GM18517 (cell line): ENCODE measurements at regions not wholly inside any gene's neighbourhood (a gene's known extent, or its start where the extent isn't known, plus 50 kb on each side); places are given as distances from the start of the nearest gene placed in this dataset.
"Not testable (repeated sequence)": the region's sequence is repeated elsewhere in the genome, so short reads cannot be mapped to it uniquely, and the experiment has no call there.

Experiments used
- ATAC-seq: cut with Tn5 transposase; IDR thresholded peaks from one replicate; pipeline ENCODE4 v1.9.1; 2021; ENCODE audit warnings: mild to moderate bottlenecking, moderate library complexity; ENCODE audit not compliant: unreplicated experiment

DNA sequence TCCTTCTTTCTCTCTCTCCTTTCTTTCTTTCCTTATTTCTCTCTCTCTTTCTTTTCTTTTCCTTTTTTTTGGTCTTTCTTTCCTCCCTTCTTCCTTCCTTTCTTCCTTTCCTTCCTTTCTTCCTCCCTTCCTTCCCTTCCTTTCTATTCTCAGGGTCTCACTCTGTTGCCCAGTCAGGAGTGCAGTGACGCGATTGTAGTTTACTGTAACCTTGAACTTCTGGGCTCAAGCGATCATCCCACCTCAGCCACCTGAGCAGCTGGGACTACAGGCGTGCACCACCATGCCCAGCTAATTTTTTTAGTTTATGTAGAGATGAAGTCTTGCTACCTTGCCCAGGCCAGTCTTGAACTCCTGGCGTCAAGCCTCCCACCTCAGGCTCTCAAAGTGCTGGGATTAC lies 83.8 kb upstream of the PPM1B start:
- ATAC-seq: no peak

DNA sequence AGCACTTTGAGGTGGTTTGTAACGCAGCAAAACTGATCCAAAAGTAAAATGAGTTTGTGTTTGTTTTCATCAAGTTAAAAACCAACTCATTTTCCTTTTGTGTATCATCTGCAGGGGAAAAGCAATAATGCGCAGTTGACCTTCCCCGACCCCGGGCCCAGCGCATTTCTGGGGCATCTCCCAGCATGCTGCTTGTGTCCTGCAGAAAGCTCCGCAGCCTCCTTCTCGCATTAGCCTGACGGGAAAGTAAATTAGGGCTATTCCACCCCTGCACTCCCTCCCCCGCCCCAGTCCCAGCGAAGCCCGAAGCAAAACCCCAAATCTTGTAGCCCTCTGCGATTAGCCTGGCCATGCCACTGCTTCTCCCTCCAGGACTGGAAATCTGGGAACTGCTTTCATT lies 82.0 kb upstream of the PPM1B start:
- ATAC-seq: no peak

DNA sequence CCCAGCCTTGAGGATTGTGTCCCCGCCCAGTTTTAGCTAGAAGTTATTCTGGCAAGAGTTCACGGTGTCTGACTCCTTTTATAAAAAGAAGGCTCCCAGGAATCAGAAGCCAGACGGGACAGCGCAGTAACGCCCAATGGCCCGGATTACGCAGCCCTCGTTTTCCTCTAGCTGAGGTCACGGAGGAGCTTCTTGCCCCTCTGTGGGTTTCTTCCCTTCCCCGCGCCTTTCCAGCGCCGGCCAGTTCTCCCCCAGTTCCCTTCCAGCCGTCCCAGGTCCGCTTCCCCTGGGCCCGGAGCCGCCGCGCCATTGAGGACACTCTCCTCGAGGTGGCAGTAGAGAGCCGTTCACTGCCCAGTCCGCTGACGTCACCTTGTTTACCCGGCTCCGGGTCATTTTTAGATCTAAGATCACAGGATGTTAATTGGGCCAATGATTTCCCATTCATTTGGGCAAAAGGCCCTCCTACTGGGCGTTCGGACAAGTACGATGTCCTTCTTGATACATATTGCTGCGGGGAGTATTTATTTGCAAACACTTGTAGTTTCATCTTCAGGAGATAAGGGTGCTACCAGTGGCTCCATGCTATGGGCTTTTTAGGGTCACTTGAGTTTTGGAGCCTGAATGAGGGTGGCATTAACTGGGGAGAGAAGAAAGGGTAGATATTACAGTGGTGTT lies 81.5 kb upstream of the PPM1B start:
- ATAC-seq: peak; percentile 65

GRCh38 chr2:44087714-44088092 lies 81.0 kb upstream of the PPM1B start:
- ATAC-seq: no peak

- not testable (repeated sequence) for ATAC-seq
Observed at GRCh38 chr2:44092519-44092918, 76.2 kb upstream of the PPM1B start.

- ATAC-seq: no peak
Observed at GRCh38 chr2:44093970-44094369, 74.7 kb upstream of the PPM1B start.

DNA sequence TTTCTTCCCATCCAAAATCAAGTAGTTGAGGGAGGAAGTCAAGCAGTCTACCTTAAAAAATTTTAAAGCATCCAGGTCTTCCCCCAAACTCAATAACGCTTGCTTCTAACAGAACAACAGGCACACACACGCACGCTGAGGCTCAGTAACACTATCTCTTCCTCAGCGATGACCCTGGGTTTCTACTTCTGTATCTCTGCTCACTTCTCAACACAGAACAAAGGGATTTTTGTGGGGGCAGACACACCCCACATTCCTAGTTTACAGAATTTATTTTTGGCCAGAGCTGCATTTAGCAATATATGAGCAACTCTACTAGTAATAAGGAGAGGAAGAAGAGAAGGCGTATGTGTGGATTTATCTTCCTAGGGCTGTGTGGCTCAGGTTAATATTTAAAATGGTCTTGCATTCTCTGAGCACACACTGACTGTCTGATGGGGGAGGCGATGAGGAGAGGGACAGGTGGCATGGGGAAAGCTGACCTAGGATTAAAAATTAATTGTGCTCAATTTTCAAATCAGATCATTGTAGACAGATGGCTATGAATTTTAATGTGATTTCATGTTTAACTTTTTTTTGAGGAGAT lies 71.3 kb upstream of the PPM1B start:
- no peak for ATAC-seq

- no peak for ATAC-seq
Observed at GRCh38 chr2:44098050-44098449, 70.6 kb upstream of the PPM1B start.

GRCh38 chr2:44098891-44099290 lies 69.8 kb upstream of the PPM1B start:
- ATAC-seq: no peak

GRCh38 chr2:44100351-44100750 lies 68.3 kb upstream of the PPM1B start:
- ATAC-seq: no peak

GRCh38 chr2:44101246-44101645 lies 67.4 kb upstream of the PPM1B start:
- ATAC-seq: no peak

GRCh38 chr2:44102790-44103562 lies 65.7 kb upstream of the PPM1B start:
- ATAC-seq: no peak

- ATAC-seq: no peak
Observed at GRCh38 chr2:44103639-44104038, 65.0 kb upstream of the PPM1B start.

GRCh38 chr2:44104855-44105271 lies 63.8 kb upstream of the PPM1B start:
- no peak for ATAC-seq

- not testable (repeated sequence) for ATAC-seq
Observed at GRCh38 chr2:44106509-44106908, 62.2 kb upstream of the PPM1B start.

DNA sequence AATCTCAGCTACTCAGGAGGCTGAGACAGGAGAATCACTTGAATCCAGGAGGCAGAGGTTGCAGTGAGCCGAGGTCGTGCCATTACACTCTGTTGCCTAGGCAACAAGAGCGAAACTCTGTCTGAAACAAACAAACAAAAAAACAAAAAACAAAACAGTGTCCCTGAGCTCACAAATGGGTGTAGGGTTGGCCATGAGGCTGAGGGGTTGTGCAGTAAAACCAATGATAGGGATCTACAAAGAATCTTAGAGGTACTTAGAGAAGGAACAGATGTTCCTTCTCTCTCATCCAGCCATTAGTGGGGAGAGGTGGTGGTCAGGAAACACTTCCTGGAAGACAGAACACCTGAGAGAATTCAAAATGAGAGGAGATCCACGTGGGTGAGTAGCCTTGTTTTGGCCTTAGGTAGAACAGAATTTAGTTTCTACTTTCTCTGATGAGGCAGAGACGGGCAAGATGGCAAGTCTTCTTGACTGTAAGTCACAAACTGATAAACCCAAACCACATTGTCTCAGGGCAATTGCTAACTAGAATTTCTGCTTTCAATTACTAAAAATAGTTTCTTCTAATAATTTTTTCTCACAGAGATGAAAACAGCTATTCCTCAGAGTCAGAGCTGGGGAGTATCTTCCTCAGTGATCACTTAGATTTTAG lies 61.5 kb upstream of the PPM1B start:
- ATAC-seq: peak; percentile 86

GRCh38 chr2:44107974-44108373 lies 60.7 kb upstream of the PPM1B start:
- ATAC-seq: no peak

- ATAC-seq: no peak
Observed at GRCh38 chr2:44109166-44109565, 59.5 kb upstream of the PPM1B start.

DNA sequence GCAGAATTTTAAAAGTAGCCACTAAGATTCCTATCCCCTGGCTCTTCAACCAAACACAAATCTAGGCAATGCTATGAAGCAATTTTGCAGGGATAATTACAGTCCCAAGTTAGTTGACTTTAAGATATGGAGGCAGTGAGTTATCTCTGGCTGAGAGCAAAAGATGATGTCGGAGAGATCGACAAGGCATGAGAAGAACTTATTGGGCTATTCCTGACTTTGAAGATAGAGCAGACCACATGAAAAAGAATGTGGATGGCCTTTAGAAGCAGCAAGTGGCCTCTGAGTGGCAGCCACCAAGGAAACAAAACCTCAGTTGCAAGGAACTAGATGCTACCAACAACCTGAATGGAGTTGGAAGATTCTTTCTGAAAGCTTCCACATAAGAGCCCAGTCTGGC lies 58.2 kb upstream of the PPM1B start:
- ATAC-seq: no peak

- ATAC-seq: no peak
Observed at GRCh38 chr2:44112096-44112495, 56.6 kb upstream of the PPM1B start.

DNA sequence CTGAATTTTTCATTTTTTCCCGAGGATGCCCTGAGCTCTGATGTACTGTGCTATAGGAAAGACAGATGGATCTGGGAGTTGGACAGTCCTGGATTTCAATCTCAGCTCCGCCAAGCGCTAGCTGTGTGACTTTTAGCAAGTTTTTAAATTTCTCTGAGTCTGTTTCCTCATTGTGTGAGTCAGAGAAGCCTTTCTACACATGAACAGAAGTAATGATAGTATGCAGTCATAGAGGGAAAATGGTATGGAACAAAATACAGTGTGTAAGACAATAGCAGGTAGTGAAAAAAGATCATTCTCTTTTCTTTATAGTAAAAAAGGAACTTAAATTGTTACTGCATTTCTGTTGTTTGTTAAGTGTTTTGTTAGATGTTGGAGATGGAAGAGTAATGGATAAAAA lies 52.4 kb upstream of the PPM1B start:
- no peak for ATAC-seq

DNA sequence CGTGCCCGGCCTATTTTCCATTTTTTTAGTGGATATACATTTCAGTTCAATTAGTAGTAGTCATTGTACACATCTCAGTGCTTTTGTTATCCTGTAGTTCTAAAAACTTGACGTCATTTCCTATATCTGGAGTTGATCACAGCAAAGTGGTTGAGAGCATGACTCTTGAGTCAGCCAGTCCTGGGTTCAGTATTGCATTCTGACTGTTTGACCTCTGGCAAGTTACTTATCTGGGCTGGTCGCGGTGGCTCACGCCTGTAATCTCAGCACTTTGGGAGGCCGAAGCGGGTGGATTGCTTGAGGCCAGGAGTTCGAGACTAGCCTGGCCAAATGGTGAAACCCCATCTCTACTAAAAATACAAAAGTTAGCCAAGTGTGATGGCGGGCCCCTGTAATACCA lies 50.4 kb upstream of the PPM1B start:
- ATAC-seq: no peak
